OCI-LY1 (cell line): ENCODE measurements at regions not wholly inside any gene's neighbourhood (a gene's known extent, or its start where the extent isn't known, plus 50 kb on each side); places are given as distances from the start of the nearest gene placed in this dataset.

Experiments used
- CTCF ChIP-seq: fragments of 200-600 bp; sonication (generic), shearing (Covaris generic); IDR thresholded peaks from 2 replicates; pipeline ENCODE4 v1.5.1; 2017; ENCODE audit warnings: mild to moderate bottlenecking, antibody characterized with exemption, low read length, moderate library complexity, mixed read lengths
- EZH2 ChIP-seq: fragments of 200-600 bp; sonication (generic), shearing (Covaris generic); IDR thresholded peaks from 2 replicates; pipeline ENCODE4 v1.8.0; 2017; ENCODE audit warnings: borderline replicate concordance, mixed run types, mild to moderate bottlenecking, antibody characterized with exemption, low read length, moderate library complexity, mixed read lengths

- TF ChIP-seq CTCF (no peak), EZH2 (no peak)
Measured at GRCh38 chr2:30355306-30355705, 91.7 kb upstream of the LCLAT1 start.
